ENCODE measurements at regions not wholly inside any gene's neighbourhood (a gene's known extent, or its start where the extent isn't known, plus 50 kb on each side); places are given as distances from the start of the nearest gene placed in this dataset.

DNA sequence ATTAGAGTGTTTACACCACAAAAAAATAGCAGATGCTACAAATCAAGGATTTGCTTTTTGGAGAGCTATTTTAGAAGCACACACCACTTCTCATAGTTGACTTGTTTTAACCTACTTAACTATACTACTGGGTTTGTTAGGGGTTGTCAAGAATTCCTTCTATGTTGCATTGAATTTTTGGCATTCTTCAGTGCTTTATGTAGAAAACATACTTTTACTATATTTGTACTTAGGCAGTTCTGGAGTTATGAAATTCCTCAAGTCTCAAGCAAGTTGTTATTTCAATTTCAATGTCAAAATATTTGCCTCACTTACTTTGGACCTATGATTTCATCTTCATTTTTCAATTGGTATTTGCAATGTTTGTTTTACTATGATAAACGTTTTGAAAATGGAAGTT, 449.6 kb downstream of the GLUD2 start:
- Mint-ChIP-seq H3K27me3 (no peaks in the 10 kb centered on the region), H3K4me1 (ENCODE audit: low read depth) (peaks cover 1% of the 10 kb centered on the region), H3K4me3 (ENCODE audit: low read depth) (no peak overlapping the region), H3K36me3 (ENCODE audit: insufficient read depth) (no peaks in the 10 kb centered on the region), H3K9me3 (ENCODE audit: low read depth) (peaks cover 16% of the 10 kb centered on the region), H3K27ac (no peak overlapping the region)
- no peak for DNase-seq (ENCODE audit: low spot score, unreplicated experiment)
- TF ChIP-seq, protein P1, sequence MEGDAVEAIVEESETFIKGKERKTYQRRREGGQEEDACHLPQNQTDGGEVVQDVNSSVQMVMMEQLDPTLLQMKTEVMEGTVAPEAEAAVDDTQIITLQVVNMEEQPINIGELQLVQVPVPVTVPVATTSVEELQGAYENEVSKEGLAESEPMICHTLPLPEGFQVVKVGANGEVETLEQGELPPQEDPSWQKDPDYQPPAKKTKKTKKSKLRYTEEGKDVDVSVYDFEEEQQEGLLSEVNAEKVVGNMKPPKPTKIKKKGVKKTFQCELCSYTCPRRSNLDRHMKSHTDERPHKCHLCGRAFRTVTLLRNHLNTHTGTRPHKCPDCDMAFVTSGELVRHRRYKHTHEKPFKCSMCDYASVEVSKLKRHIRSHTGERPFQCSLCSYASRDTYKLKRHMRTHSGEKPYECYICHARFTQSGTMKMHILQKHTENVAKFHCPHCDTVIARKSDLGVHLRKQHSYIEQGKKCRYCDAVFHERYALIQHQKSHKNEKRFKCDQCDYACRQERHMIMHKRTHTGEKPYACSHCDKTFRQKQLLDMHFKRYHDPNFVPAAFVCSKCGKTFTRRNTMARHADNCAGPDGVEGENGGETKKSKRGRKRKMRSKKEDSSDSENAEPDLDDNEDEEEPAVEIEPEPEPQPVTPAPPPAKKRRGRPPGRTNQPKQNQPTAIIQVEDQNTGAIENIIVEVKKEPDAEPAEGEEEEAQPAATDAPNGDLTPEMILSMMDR (IDR thresholded peaks at IDR 0.05; ENCODE audit: unreplicated experiment): no peak

DNA sequence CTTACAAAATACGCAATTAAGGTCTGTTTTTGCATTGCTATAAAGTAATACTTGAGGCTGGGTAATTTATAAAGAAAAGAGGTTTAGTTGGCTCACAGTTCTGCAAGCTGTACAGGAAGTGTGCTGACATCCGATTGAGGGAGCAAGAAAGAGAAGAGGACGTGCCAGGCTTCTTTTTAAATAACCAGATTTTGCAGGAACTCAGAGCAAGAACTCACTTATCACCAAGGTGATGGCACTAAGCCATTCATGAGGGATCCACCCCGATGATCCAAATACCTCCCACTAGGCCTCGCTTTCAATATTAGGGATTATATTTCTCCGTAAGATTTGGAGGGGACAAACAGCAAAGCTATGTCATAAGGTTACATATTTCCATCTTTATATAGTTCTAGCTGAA, 456.7 kb downstream of the GLUD2 start:
- Mint-ChIP-seq H3K4me3 (ENCODE audit: low read depth) (no peak overlapping the region), H3K4me1 (ENCODE audit: low read depth) (no peaks in the 10 kb centered on the region), H3K27me3 (no peaks in the 10 kb centered on the region), H3K27ac (no peak overlapping the region), H3K9me3 (ENCODE audit: low read depth) (peaks cover 8% of the 10 kb centered on the region), H3K36me3 (ENCODE audit: insufficient read depth) (no peaks in the 10 kb centered on the region)
- DNase-seq (ENCODE audit: low spot score, unreplicated experiment): no peak
- TF ChIP-seq, protein P1 (IDR thresholded peaks at IDR 0.05; ENCODE audit: unreplicated experiment): no peak

DNA sequence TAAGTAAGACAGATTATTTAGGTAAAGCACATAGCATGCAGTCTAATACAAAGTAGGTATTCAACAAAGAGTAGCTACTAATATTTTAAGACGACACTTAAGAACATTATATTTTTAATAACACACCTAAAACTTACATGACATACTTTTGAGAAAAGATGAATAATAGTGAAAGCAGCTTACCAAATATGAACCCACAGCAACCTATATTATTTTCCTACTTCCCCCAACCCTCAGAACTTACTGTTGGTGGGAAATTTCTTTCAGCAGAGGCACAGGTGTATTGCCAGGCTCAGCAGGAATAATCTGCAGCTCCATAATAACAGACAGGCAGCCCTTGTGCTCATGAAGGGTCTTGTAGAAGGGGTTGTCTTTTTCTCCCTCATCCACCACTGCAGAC, 498.9 kb downstream of the GLUD2 start:
- Mint-ChIP-seq H3K4me1 (ENCODE audit: low read depth) (no peaks in the 10 kb centered on the region), H3K27ac (no peak overlapping the region), H3K36me3 (ENCODE audit: insufficient read depth) (peaks cover 2% of the 10 kb centered on the region), H3K27me3 (no peaks in the 10 kb centered on the region), H3K4me3 (ENCODE audit: low read depth) (no peak overlapping the region), H3K9me3 (ENCODE audit: low read depth) (peaks cover 31% of the 10 kb centered on the region)
- TF ChIP-seq, protein P1 (IDR thresholded peaks at IDR 0.05; ENCODE audit: unreplicated experiment): no peak
- DNase-seq (ENCODE audit: low spot score, unreplicated experiment): no peak

DNA sequence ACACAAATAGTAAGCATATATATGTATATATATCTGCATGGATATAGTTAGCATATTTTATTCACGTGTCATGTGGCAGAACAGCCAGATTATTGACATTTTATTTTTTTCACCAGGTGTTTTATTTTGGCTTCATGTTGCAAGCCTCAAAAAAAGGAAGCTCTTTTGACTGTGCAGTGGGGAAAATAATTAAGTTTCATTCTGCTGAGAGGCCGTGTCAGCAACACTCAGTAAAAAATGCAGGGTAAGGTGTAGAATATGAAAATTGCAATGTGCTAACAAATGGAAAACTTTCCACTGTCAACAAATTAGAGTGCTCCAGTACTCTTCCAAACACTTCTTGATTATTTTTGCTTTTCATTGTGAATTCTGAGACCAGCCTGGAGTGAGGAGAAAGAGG, 511.5 kb downstream of the GLUD2 start:
- TF ChIP-seq, protein P1 (IDR thresholded peaks at IDR 0.05; ENCODE audit: unreplicated experiment): no peak
- no peak overlapping the region for H3K4me3 Mint-ChIP-seq (ENCODE audit: low read depth)
- no peak overlapping the region for H3K27ac Mint-ChIP-seq
- H3K27me3 Mint-ChIP-seq: no peaks in the 10 kb centered on the region
- DNase-seq (ENCODE audit: low spot score, unreplicated experiment): no peak
- H3K9me3 Mint-ChIP-seq (ENCODE audit: low read depth): peaks cover 32% of the 10 kb centered on the region
- H3K36me3 Mint-ChIP-seq (ENCODE audit: insufficient read depth): no peaks in the 10 kb centered on the region
- no peaks in the 10 kb centered on the region for H3K4me1 Mint-ChIP-seq (ENCODE audit: low read depth)

DNA sequence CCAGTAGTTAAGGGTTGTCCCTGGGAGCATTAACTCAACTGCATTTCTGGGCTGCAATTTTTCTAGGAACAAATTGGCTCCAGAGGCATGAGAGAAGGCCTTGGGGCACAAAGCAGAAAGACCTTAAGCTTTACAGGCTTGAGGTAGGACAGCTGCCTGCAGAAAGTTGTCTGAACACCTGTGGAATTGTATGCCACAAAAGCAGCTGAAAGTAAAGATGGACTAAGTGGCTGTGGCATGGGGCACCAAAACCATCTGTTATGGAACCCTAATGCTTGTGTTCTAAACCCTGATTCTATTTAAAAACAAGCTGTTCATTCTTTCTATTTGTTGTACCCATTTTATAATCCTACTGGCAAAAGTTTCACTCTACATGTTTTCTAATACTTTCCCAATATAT, 515.2 kb downstream of the GLUD2 start:
- Mint-ChIP-seq H3K27me3 (no peaks in the 10 kb centered on the region), H3K9me3 (ENCODE audit: low read depth) (peaks cover 12% of the 10 kb centered on the region), H3K36me3 (ENCODE audit: insufficient read depth) (no peaks in the 10 kb centered on the region), H3K4me1 (ENCODE audit: low read depth) (no peaks in the 10 kb centered on the region), H3K4me3 (ENCODE audit: low read depth) (no peak overlapping the region), H3K27ac (no peak overlapping the region)
- no peak for DNase-seq (ENCODE audit: low spot score, unreplicated experiment)
- TF ChIP-seq, protein P1 (IDR thresholded peaks at IDR 0.05; ENCODE audit: unreplicated experiment): no peak

All from progenitor cell of endocrine pancreas (in vitro differentiated cells).